ENCODE measurements at regions not wholly inside any gene's neighbourhood (a gene's known extent, or its start where the extent isn't known, plus 50 kb on each side); places are given as distances from the start of the nearest gene placed in this dataset.

- TF ChIP-seq POLR2A (IDR thresholded peaks at IDR 0.05; ENCODE audit: low read depth, low read length): no peak
- no peak for TF ChIP-seq TAF1 (IDR thresholded peaks at IDR 0.05; ENCODE audit: borderline replicate concordance, low read depth, low read length)
Measured at GRCh38 chr12:90622431-90622830, 332.5 kb downstream of the CCER1 start.
